CD4-positive, alpha-beta T cell treated with Interleukin-15 for 4 hours (primary cell): ENCODE measurements at regions not wholly inside any gene's neighbourhood (a gene's known extent, or its start where the extent isn't known, plus 50 kb on each side); places are given as distances from the start of the nearest gene placed in this dataset.
"Not testable (repeated sequence)": the region's sequence is repeated elsewhere in the genome, so short reads cannot be mapped to it uniquely, and the experiment has no call there.

ENCODE experiments used
- DNase-seq: peaks from one replicate; pipeline ENCODE4 v3.0.0-alpha.2; 2020; ENCODE audit warnings: low spot score

GRCh38 chr6:4725136-4725760, 51.0 kb upstream of the CDYL start:
- DNase-seq: not testable (repeated sequence)

- not testable (repeated sequence) for DNase-seq
Measured at GRCh38 chr6:4724727-4725126, 51.5 kb upstream of the CDYL start.

GRCh38 chr6:4723383-4723782, 52.8 kb upstream of the CDYL start:
- no peak for DNase-seq

- not testable (repeated sequence) for DNase-seq
Measured at GRCh38 chr6:4721368-4721767, 54.8 kb upstream of the CDYL start.

GRCh38 chr6:4719491-4719890, 56.7 kb upstream of the CDYL start:
- no peak for DNase-seq

- DNase-seq: no peak
Measured at GRCh38 chr6:4717856-4718255, 58.3 kb upstream of the CDYL start.

- no peak for DNase-seq
Measured at GRCh38 chr6:4717124-4717523, 59.1 kb upstream of the CDYL start.

GRCh38 chr6:4714961-4715501, 61.2 kb upstream of the CDYL start:
- no peak for DNase-seq

GRCh38 chr6:4712291-4712690, 63.9 kb upstream of the CDYL start:
- no peak for DNase-seq

- DNase-seq: no peak
Measured at GRCh38 chr6:4707011-4707410, 69.2 kb upstream of the CDYL start.

GRCh38 chr6:4705809-4706208, 70.4 kb upstream of the CDYL start:
- no peak for DNase-seq

- no peak for DNase-seq
Measured at GRCh38 chr6:4703382-4703781, 72.8 kb upstream of the CDYL start.

GRCh38 chr6:4698901-4699659, 77.1 kb upstream of the CDYL start:
- no peak for DNase-seq

- DNase-seq: no peak
Measured at GRCh38 chr6:4693173-4693970, 82.8 kb upstream of the CDYL start.

- no peak for DNase-seq
Measured at GRCh38 chr6:4692664-4693063, 83.5 kb upstream of the CDYL start.

GRCh38 chr6:4687989-4688947, 87.9 kb upstream of the CDYL start:
- DNase-seq: no peak

GRCh38 chr6:4687656-4687988, 88.6 kb upstream of the CDYL start:
- DNase-seq: no peak

- no peak for DNase-seq
Measured at GRCh38 chr6:4682431-4683097, 93.6 kb upstream of the CDYL start.

- no peak for DNase-seq
Measured at GRCh38 chr6:4678506-4679300, 97.5 kb upstream of the CDYL start.

GRCh38 chr6:4677751-4678065, 98.5 kb upstream of the CDYL start:
- no peak for DNase-seq
